Right lobe of liver (tissue), 4 donors: ENCODE measurements at regions not wholly inside any gene's neighbourhood (a gene's known extent, or its start where the extent isn't known, plus 50 kb on each side); places are given as distances from the start of the nearest gene placed in this dataset.

Experiments
- POLR2A ChIP-seq: fragments of 450-650 bp; IDR thresholded peaks from one replicate; pipeline ENCODE4 v1.6.1; 2017; ENCODE audit warnings: antibody characterized with exemption, mild to moderate bottlenecking
- TF ChIP-seq, protein P1 (sequence below), 4 donors: fragments of 200-600 bp in 3 of 4; fragments of 450-650 bp in 1 of 4; IDR thresholded peaks; one replicate each; pipeline versions ENCODE4 v1.5.1 to v1.8.0; 2016 to 2022; ENCODE audit warnings: antibody characterized with exemption in 4 of 4, mild to moderate bottlenecking in 2 of 4
- donor health status: DM: no; HTN: no; CAD: no.
- donor health status: DM: no; HTN: no; CAD: no.
- donor health status: DM: no; HTN: yes; CAD: no.

DNA sequence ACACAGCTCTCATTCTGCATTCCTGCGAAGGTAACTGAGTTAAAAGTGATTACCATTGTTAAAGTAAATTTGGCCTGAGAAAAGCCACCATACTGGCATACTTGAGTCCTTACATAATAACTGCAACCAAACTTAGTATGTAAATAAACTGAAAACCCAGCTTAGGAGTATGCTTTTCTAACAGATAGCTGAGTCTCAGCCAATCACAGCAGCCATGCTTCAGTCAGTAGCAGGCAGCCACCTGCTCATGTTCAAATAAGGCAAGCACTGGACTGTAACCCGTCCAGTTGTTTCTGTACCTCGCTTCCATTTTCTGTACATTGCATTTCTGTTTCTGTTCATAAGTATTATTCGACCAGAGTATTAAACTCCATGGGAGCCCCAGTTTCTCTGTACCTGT, 58.6 kb downstream of the GCNT4 start:
- TF ChIP-seq, protein P1, sequence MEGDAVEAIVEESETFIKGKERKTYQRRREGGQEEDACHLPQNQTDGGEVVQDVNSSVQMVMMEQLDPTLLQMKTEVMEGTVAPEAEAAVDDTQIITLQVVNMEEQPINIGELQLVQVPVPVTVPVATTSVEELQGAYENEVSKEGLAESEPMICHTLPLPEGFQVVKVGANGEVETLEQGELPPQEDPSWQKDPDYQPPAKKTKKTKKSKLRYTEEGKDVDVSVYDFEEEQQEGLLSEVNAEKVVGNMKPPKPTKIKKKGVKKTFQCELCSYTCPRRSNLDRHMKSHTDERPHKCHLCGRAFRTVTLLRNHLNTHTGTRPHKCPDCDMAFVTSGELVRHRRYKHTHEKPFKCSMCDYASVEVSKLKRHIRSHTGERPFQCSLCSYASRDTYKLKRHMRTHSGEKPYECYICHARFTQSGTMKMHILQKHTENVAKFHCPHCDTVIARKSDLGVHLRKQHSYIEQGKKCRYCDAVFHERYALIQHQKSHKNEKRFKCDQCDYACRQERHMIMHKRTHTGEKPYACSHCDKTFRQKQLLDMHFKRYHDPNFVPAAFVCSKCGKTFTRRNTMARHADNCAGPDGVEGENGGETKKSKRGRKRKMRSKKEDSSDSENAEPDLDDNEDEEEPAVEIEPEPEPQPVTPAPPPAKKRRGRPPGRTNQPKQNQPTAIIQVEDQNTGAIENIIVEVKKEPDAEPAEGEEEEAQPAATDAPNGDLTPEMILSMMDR (IDR thresholded peaks at IDR 0.05), result no peak
- TF ChIP-seq POLR2A, result no peak
